Activated CD8-positive, alpha-beta T cell treated with anti-CD3 and anti-CD28 coated beads for 36 hours (primary cell): ENCODE measurements at regions not wholly inside any gene's neighbourhood (a gene's known extent, or its start where the extent isn't known, plus 50 kb on each side); places are given as distances from the start of the nearest gene placed in this dataset.

Source experiments
- ATAC-seq: fragments of 200-7000 bp; cut with Tn5 transposase; one replicate; pipeline ENCODE4 v1.10.0; 2021; ENCODE audit warnings: mild to moderate bottlenecking, moderate library complexity
- CTCF ChIA-PET: fragments of 350-600 bp; sonication (Branson Sonifier 250); formaldehyde crosslinking; loops from one replicate; lab custom pipeline; 2021; ENCODE audit warnings: antibody characterized with exemption; lab: Charles Lee
- POLR2A ChIA-PET: fragments of 350-600 bp; sonication (Branson Sonifier 250); formaldehyde crosslinking; loops from one replicate; lab custom pipeline; 2021; ENCODE audit warnings: antibody characterized with exemption; lab: Charles Lee
- DNase-seq: peaks from one replicate; pipeline ENCODE4 v3.0.0-alpha.2; 2020
- H3K27ac Mint-ChIP-seq: one replicate; pipeline ENCODE4 v1.8.0; 2021; ENCODE audit warnings: mild to moderate bottlenecking, mixed read lengths
- H3K27me3 Mint-ChIP-seq: one replicate; pipeline ENCODE4 v1.8.0; 2021; ENCODE audit warnings: mixed read lengths
- H3K36me3 Mint-ChIP-seq: one replicate; pipeline ENCODE4 v1.8.0; 2021; ENCODE audit warnings: low read depth, mixed read lengths
- H3K4me1 Mint-ChIP-seq: one replicate; pipeline ENCODE4 v1.8.0; 2021; ENCODE audit warnings: low read depth, mixed read lengths
- H3K4me3 Mint-ChIP-seq: one replicate; pipeline ENCODE4 v1.8.0; 2021; ENCODE audit warnings: mild to moderate bottlenecking, moderate library complexity, mixed read lengths
- H3K9me3 Mint-ChIP-seq: one replicate; pipeline ENCODE4 v1.8.0; 2021; ENCODE audit warnings: mixed read lengths
- CTCF ChIP-seq: fragments of 200-600 bp; IDR thresholded peaks from one replicate; pipeline ENCODE4 v1.8.0; 2022; ENCODE audit warnings: antibody characterized with exemption, mild to moderate bottlenecking
- intact Hi-C: fragments of 100-400 bp; cut with micrococcal nuclease; formaldehyde crosslinking; loops from one replicate; pipeline ENCODE4 v1.10.0; 2022

- Mint-ChIP-seq H3K36me3 (no peaks in the 10 kb centered on the region), H3K4me1 (no peaks in the 10 kb centered on the region), H3K4me3 (no peak overlapping the region), H3K9me3 (no peaks in the 10 kb centered on the region), H3K27me3 (peaks cover 6% of the 10 kb centered on the region), H3K27ac (no peak overlapping the region)
- TF ChIP-seq CTCF, result no peak
- ATAC-seq, result no peak
- CTCF ChIA-PET, result no interaction called here
- DNase-seq, result no peak
- intact Hi-C loops, result no loop called here
- POLR2A ChIA-PET, result no interaction called here
These were observed 315.7 kb downstream of the FOXL1 start for GRCh38 chr16:86894029-86894567.

GRCh38 chr16:86894925-86895324 is 316.6 kb downstream of the FOXL1 start:
- H3K4me3 Mint-ChIP-seq, result no peak overlapping the region
- H3K27ac Mint-ChIP-seq, result no peak overlapping the region
- H3K9me3 Mint-ChIP-seq, result no peaks in the 10 kb centered on the region
- DNase-seq (no peak), ATAC-seq (no peak)
- no peak for TF ChIP-seq CTCF
- no peaks in the 10 kb centered on the region for H3K4me1 Mint-ChIP-seq
- ChIA-PET CTCF (no interaction called here), POLR2A (no interaction called here)
- intact Hi-C loops, result no loop called here
- peaks cover 6% of the 10 kb centered on the region for H3K27me3 Mint-ChIP-seq
- H3K36me3 Mint-ChIP-seq, result no peaks in the 10 kb centered on the region

- no peaks in the 10 kb centered on the region for H3K36me3 Mint-ChIP-seq
- ChIA-PET POLR2A (no interaction called here), CTCF (no interaction called here)
- no peak overlapping the region for H3K27ac Mint-ChIP-seq
- H3K4me1 Mint-ChIP-seq, result no peaks in the 10 kb centered on the region
- H3K4me3 Mint-ChIP-seq, result no peak overlapping the region
- ATAC-seq (no peak), DNase-seq (no peak)
- H3K27me3 Mint-ChIP-seq, result peaks cover 6% of the 10 kb centered on the region
- H3K9me3 Mint-ChIP-seq, result no peaks in the 10 kb centered on the region
- intact Hi-C loops, result no loop called here
- no peak for TF ChIP-seq CTCF
These were observed 317.3 kb downstream of the FOXL1 start for GRCh38 chr16:86895606-86896005.

GRCh38 chr16:86896976-86897375 is 318.6 kb downstream of the FOXL1 start:
- H3K4me1 Mint-ChIP-seq, result peaks cover 2% of the 10 kb centered on the region
- ATAC-seq (no peak), DNase-seq (no peak)
- TF ChIP-seq CTCF, result no peak
- H3K27me3 Mint-ChIP-seq, result peaks cover 6% of the 10 kb centered on the region
- ChIA-PET CTCF (no interaction called here), POLR2A (no interaction called here)
- H3K36me3 Mint-ChIP-seq, result no peaks in the 10 kb centered on the region
- no peak overlapping the region for H3K4me3 Mint-ChIP-seq
- H3K9me3 Mint-ChIP-seq, result no peaks in the 10 kb centered on the region
- H3K27ac Mint-ChIP-seq, result no peak overlapping the region
- intact Hi-C loops, result no loop called here

- no peaks in the 10 kb centered on the region for H3K9me3 Mint-ChIP-seq
- DNase-seq (no peak), ATAC-seq (no peak)
- no peak for TF ChIP-seq CTCF
- H3K4me1 Mint-ChIP-seq, result peaks cover 2% of the 10 kb centered on the region
- peaks cover 5% of the 10 kb centered on the region for H3K27me3 Mint-ChIP-seq
- POLR2A ChIA-PET, result interaction anchor here (1.1 kb wide), 1 partner anchor 18 kb away, joined by 3 read pairs; no protein-coding TSS in a partner anchor
- H3K36me3 Mint-ChIP-seq, result no peaks in the 10 kb centered on the region
- intact Hi-C loops, result no loop called here
- no peak overlapping the region for H3K4me3 Mint-ChIP-seq
- CTCF ChIA-PET, result no interaction called here
- no peak overlapping the region for H3K27ac Mint-ChIP-seq
These were observed 319.1 kb downstream of the FOXL1 start for GRCh38 chr16:86897486-86897885.
